ENCODE measurements at regions not wholly inside any gene's neighbourhood (a gene's known extent, or its start where the extent isn't known, plus 50 kb on each side); places are given as distances from the start of the nearest gene placed in this dataset.

GRCh38 chr4:143071351-143071750 lies 113.4 kb upstream of the USP38 start:
- no peak for TF ChIP-seq CTCF (IDR thresholded peaks at IDR 0.05)
- no peak for TF ChIP-seq EP300 (IDR thresholded peaks at IDR 0.05)
